H1 (cell line): ENCODE measurements at regions not wholly inside any gene's neighbourhood (a gene's known extent, or its start where the extent isn't known, plus 50 kb on each side); places are given as distances from the start of the nearest gene placed in this dataset.

Source experiments
- CTCF ChIA-PET: fragments of 300-600 bp; sonication (Branson Sonifier 250); formaldehyde crosslinking; loops from one replicate; lab custom pipeline; 2021; ENCODE audit not compliant: partially characterized antibody; lab: Charles Lee
- POLR2A ChIA-PET: fragments of 300-600 bp; sonication (Branson Sonifier 250); formaldehyde crosslinking; loops from one replicate; lab custom pipeline; 2021; ENCODE audit warnings: inconsistent platforms; ENCODE audit not compliant: partially characterized antibody; lab: Charles Lee
- DNase-seq, 2 experiments: peaks; one replicate each; pipeline versions ENCODE4 v3.0.0 to v3.0.0-alpha.2; 2010 to 2022; ENCODE audit warnings: low spot score in 2 of 2, low read depth in 1 of 2, mixed read lengths in 1 of 2
- FAIRE-seq: peaks from 2 replicates; lab custom pipeline; 2011; peaks lifted over from hg19 to GRCh38; lab: Jason Lieb, UNC
- H2AFZ ChIP-seq: 2 replicates; pipeline ENCODE4 v1.8.1; 2012; ENCODE audit warnings: low read length, inconsistent platforms
- H2AK5ac ChIP-seq: 2 replicates; pipeline ENCODE4 v1.6.1; 2013; ENCODE audit warnings: low read depth, low read length
- H2BK120ac ChIP-seq: replicated peaks from 2 replicates; pipeline ENCODE3; 2013; ENCODE audit warnings: low read depth, low read length, inconsistent platforms
- H2BK12ac ChIP-seq: 2 replicates; pipeline ENCODE4 v1.6.1; 2013; ENCODE audit warnings: low read depth, low read length
- H2BK15ac ChIP-seq: 2 replicates; pipeline ENCODE4 v1.6.1; 2013; ENCODE audit warnings: low read length
- H2BK20ac ChIP-seq: 2 replicates; pipeline ENCODE4 v1.6.1; 2013; ENCODE audit warnings: low read length
- H2BK5ac ChIP-seq: 2 replicates; pipeline ENCODE4 v1.6.1; 2013; ENCODE audit warnings: low read depth, low read length
- H3K14ac ChIP-seq: 2 replicates; pipeline ENCODE4 v1.6.1; 2013; ENCODE audit warnings: inconsistent platforms; ENCODE audit not compliant: insufficient read length
- H3K18ac ChIP-seq: 2 replicates; pipeline ENCODE4 v1.6.1; 2013; ENCODE audit warnings: low read length; ENCODE audit errors: extremely low read depth
- H3K23ac ChIP-seq: 2 replicates; pipeline ENCODE4 v1.6.1; 2013; ENCODE audit warnings: inconsistent platforms; ENCODE audit not compliant: insufficient read length
- H3K23me2 ChIP-seq: 2 replicates; pipeline ENCODE4 v1.6.1; 2013; ENCODE audit warnings: low read depth, low read length
- H3K27ac ChIP-seq: 2 replicates; pipeline ENCODE4 v1.6.1; 2011; ENCODE audit warnings: low read depth, low read length, inconsistent platforms
- H3K27me3 ChIP-seq, 4 experiments: replicated peaks in 1 of 4; 1 replicate in 1 of 4; 2 replicates in 3 of 4; pipeline versions ENCODE4 v1.6.1 to v1.8.1; 2011 to 2013; ENCODE audit warnings: low read length in 3 of 4, mild to moderate bottlenecking in 3 of 4, inconsistent platforms in 2 of 4, mixed read lengths in 2 of 4, moderate library complexity in 1 of 4; ENCODE audit not compliant: control insufficient read depth in 3 of 4, insufficient read depth in 3 of 4; ENCODE audit errors: extremely low read depth in 1 of 4
- H3K36me3 ChIP-seq, 4 experiments: 2 replicates each; pipeline versions ENCODE4 v1.6.1 to v1.8.1; 2011 to 2013; ENCODE audit warnings: mild to moderate bottlenecking in 4 of 4, low read length in 3 of 4, moderate library complexity in 2 of 4, control low read depth in 1 of 4, inconsistent platforms in 1 of 4; ENCODE audit not compliant: insufficient read depth in 4 of 4, control insufficient read depth in 2 of 4
- H3K4ac ChIP-seq: replicated peaks from 2 replicates; pipeline ENCODE3; 2013; ENCODE audit warnings: low read length, low read depth, mixed read lengths, inconsistent platforms; ENCODE audit not compliant: insufficient read length
- H3K4me1 ChIP-seq, 4 experiments: replicated peaks in 1 of 4; 1 replicate in 1 of 4; 2 replicates in 3 of 4; pipeline versions ENCODE4 v1.6.1 to v1.8.1; 2011 to 2013; ENCODE audit warnings: low read length in 3 of 4, inconsistent platforms in 2 of 4, mixed read lengths in 1 of 4; ENCODE audit not compliant: insufficient read depth in 4 of 4, control insufficient read depth in 3 of 4
- H3K4me2 ChIP-seq, 2 experiments: 2 replicates each; pipeline versions ENCODE4 v1.6.1 to v1.8.1; 2011 to 2013; ENCODE audit warnings: low read depth in 2 of 2, low read length in 2 of 2, control low read depth in 1 of 2, inconsistent platforms in 1 of 2, mild to moderate bottlenecking in 1 of 2; ENCODE audit not compliant: insufficient read depth in 1 of 2
- H3K4me3 ChIP-seq, 4 experiments: fragments of 200-600, 300-600 bp in 1 of 4; sonication (generic), shearing (Covaris generic), sonication (Bioruptor Twin) in 1 of 4; 2 replicates each; pipeline versions ENCODE4 v1.5.1 to v1.8.1; 2011 to 2016; ENCODE audit warnings: low read length in 4 of 4, low read depth in 3 of 4, control low read depth in 2 of 4, inconsistent platforms in 2 of 4, mild to moderate bottlenecking in 2 of 4, mixed read lengths in 1 of 4, moderate library complexity in 1 of 4; ENCODE audit not compliant: insufficient read depth in 2 of 4; ENCODE audit errors: extremely low read depth in 1 of 4
- H3K56ac ChIP-seq: replicated peaks from 2 replicates; pipeline ENCODE3; 2013; ENCODE audit warnings: low read depth, mild to moderate bottlenecking, mixed read lengths, low read length, inconsistent platforms; ENCODE audit not compliant: insufficient read length
- H3K79me1 ChIP-seq: 2 replicates; pipeline ENCODE4 v1.6.1; 2013; ENCODE audit warnings: low read depth, low read length, control low read depth
- H3K79me2 ChIP-seq, 2 experiments: 2 replicates each; pipeline versions ENCODE4 v1.6.1 to v1.8.1; 2012 to 2013; ENCODE audit warnings: low read length in 2 of 2, mild to moderate bottlenecking in 2 of 2, inconsistent platforms in 1 of 2; ENCODE audit not compliant: insufficient read depth in 2 of 2, control insufficient read depth in 1 of 2
- H3K9ac ChIP-seq, 4 experiments: replicated peaks in 1 of 4; 1 replicate in 1 of 4; 2 replicates in 3 of 4; pipeline versions ENCODE4 v1.6.1 to v1.8.1; 2011 to 2013; ENCODE audit warnings: low read depth in 3 of 4, low read length in 3 of 4, control low read depth in 2 of 4, mild to moderate bottlenecking in 2 of 4, moderate library complexity in 2 of 4, inconsistent platforms in 1 of 4; ENCODE audit errors: extremely low read depth in 1 of 4
- H3K9me3 ChIP-seq, 2 experiments: 2 replicates each; pipeline versions ENCODE4 v1.6.1 to v1.8.1; 2012 to 2013; ENCODE audit warnings: mild to moderate bottlenecking in 2 of 2, moderate library complexity in 2 of 2, control low read depth in 1 of 2, inconsistent platforms in 1 of 2, low read depth in 1 of 2, low read length in 1 of 2, mixed read lengths in 1 of 2; ENCODE audit not compliant: insufficient read depth in 2 of 2
- H4K20me1 ChIP-seq, 2 experiments: replicated peaks in 1 of 2; 2 replicates each; pipeline versions ENCODE3 to v1.8.1; 2011 to 2013; ENCODE audit warnings: inconsistent platforms in 2 of 2, low read length in 2 of 2, mild to moderate bottlenecking in 1 of 2; ENCODE audit not compliant: insufficient read depth in 2 of 2, control insufficient read depth in 1 of 2
- H4K5ac ChIP-seq: 2 replicates; pipeline ENCODE4 v1.6.1; 2013; ENCODE audit warnings: low read length, low read depth, mixed read lengths, inconsistent platforms; ENCODE audit not compliant: insufficient read length
- H4K8ac ChIP-seq: 2 replicates; pipeline ENCODE4 v1.8.0; 2013; ENCODE audit warnings: mild to moderate bottlenecking, moderate library complexity, low read length, inconsistent platforms; ENCODE audit not compliant: insufficient read depth; ENCODE audit errors: extremely low read depth
- H4K91ac ChIP-seq: replicated peaks from 2 replicates; pipeline ENCODE3; 2013; ENCODE audit warnings: low read length, mixed read lengths, inconsistent platforms; ENCODE audit not compliant: insufficient read length
- CBX5 ChIP-seq: fragments of 300-800, 300-1000 bp; sonication (generic); IDR thresholded peaks from 2 replicates; pipeline ENCODE4 v1.7.1; 2016; ENCODE audit warnings: antibody characterized with exemption, low read length, low read depth
- CREB1 ChIP-seq: IDR thresholded peaks from 2 replicates; pipeline ENCODE4 v1.6.1; 2012; ENCODE audit warnings: inconsistent platforms
- JUN ChIP-seq: IDR thresholded peaks from 2 replicates; pipeline ENCODE4 v1.6.1; 2011; ENCODE audit warnings: low read depth, mild to moderate bottlenecking, improper control_type of control experiment, low read length
- JUND ChIP-seq: IDR thresholded peaks from 2 replicates; pipeline ENCODE4 v1.6.1; 2011; ENCODE audit warnings: mild to moderate bottlenecking, improper control_type of control experiment, low read length
- KDM1A ChIP-seq: fragments of 200-600, 300-600 bp; sonication (generic); IDR thresholded peaks from 2 replicates; pipeline ENCODE4 v1.7.1; 2016; ENCODE audit warnings: mild to moderate bottlenecking, low read length, borderline replicate concordance
- KDM4A ChIP-seq: IDR thresholded peaks from one replicate; pipeline ENCODE4 v1.7.1; 2012; ENCODE audit warnings: low read depth, mild to moderate bottlenecking, moderate library complexity, low read length, inconsistent platforms; ENCODE audit not compliant: severe bottlenecking
- NRF1 ChIP-seq: IDR thresholded peaks from 2 replicates; pipeline ENCODE4 v1.6.1; 2011; ENCODE audit warnings: mild to moderate bottlenecking, low read depth, low read length, improper control_type of control experiment
- RXRA ChIP-seq: IDR thresholded peaks from 2 replicates; pipeline ENCODE4 v1.6.1; 2011; ENCODE audit warnings: low read depth, mild to moderate bottlenecking, low read length, moderate library complexity; ENCODE audit not compliant: insufficient read depth
- SP2 ChIP-seq: IDR thresholded peaks from 2 replicates; pipeline ENCODE4 v1.6.1; 2012; ENCODE audit warnings: mild to moderate bottlenecking, low read length, inconsistent platforms
- SP4 ChIP-seq: IDR thresholded peaks from 2 replicates; pipeline ENCODE4 v1.6.1; 2012; ENCODE audit warnings: low read length, inconsistent platforms
- TBP ChIP-seq: IDR thresholded peaks from 2 replicates; pipeline ENCODE4 v1.6.1; 2011; ENCODE audit warnings: low read depth, low read length, improper control_type of control experiment
- WGBS, 2 experiments: shearing (Covaris generic) in 1 of 2; methylation state at CpG; one replicate each; pipeline versions ENCODE4 v1.1.6 to v1.1.7; 2013 to 2015; ENCODE audit warnings: low lambda C conversion rate in 2 of 2, mixed read lengths in 2 of 2, inconsistent platforms in 1 of 2, low coverage in 1 of 2, missing lambda C conversion rate in 1 of 2; ENCODE audit not compliant: insufficient replicate concordance in 2 of 2, insufficient coverage in 1 of 2, insufficient read length in 1 of 2; ENCODE audit errors: extremely low coverage in 1 of 2, missing lambda C conversion rate in 1 of 2; 5-methylcytosine and 5-hydroxymethylcytosine counted together
- TF ChIP-seq, protein P1 (sequence below): IDR thresholded peaks from 2 replicates; pipeline ENCODE4 v1.6.1; 2011; ENCODE audit warnings: low read length, improper control_type of control experiment
- TF ChIP-seq, protein P2 (sequence below): IDR thresholded peaks from 2 replicates; pipeline ENCODE4 v1.6.1; 2011; ENCODE audit warnings: low read depth, mild to moderate bottlenecking, low read length; ENCODE audit not compliant: insufficient read depth
- TF ChIP-seq, protein P3 (sequence below): IDR thresholded peaks from 2 replicates; pipeline ENCODE4 v1.6.1; 2012; ENCODE audit warnings: inconsistent platforms

DNA sequence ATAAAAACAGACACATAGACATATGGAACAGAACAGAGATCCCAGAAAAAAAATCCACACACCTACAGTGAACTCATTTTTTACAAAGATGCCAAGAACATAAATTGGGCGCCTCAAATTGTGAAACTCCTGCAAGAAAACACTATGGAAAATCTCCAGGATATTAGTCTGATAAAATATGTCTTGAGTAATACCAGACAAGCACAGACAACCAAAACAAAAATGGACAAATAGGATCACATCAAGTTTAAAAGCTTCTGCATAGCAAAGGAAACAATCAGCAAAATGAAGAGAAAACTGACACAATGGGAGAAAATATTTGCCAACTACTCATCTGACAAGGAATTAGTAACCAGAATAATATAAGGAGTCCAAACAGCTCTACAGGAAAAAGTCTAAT lies 337.3 kb upstream of the DIPK2B start:
- H2AFZ ChIP-seq = no peak overlapping the region
- H2AK5ac ChIP-seq = no peak overlapping the region
- H3K18ac ChIP-seq = no peak overlapping the region
- H3K56ac ChIP-seq = no peak overlapping the region
- no peak overlapping the region for H4K91ac ChIP-seq
- no peaks in the 10 kb centered on the region for H3K79me2 ChIP-seq
- H4K20me1 ChIP-seq = no peaks in the 10 kb centered on the region
- no peak overlapping the region for H3K4ac ChIP-seq
- DNase-seq (no peak), FAIRE-seq (no peak)
- no peak overlapping the region for H3K23ac ChIP-seq
- POLR2A ChIA-PET = no interaction called here
- no peak overlapping the region for H2BK20ac ChIP-seq
- no peak overlapping the region for H2BK12ac ChIP-seq
- H2BK120ac ChIP-seq = no peak overlapping the region
- H3K9me3 ChIP-seq = no peaks in the 10 kb centered on the region
- H3K4me3 ChIP-seq = no peak overlapping the region
- H3K9ac ChIP-seq = no peak overlapping the region
- H3K27me3 ChIP-seq = no peaks in the 10 kb centered on the region
- no peaks in the 10 kb centered on the region for H3K23me2 ChIP-seq
- H3K14ac ChIP-seq = no peak overlapping the region
- CTCF ChIA-PET = interaction anchor here (0.6 kb wide), 1 partner anchor 22 kb away, joined by 6 read pairs; no protein-coding TSS in a partner anchor
- H4K5ac ChIP-seq = no peak overlapping the region
- no peaks in the 10 kb centered on the region for H3K36me3 ChIP-seq
- H3K79me1 ChIP-seq = no peaks in the 10 kb centered on the region
- H2BK5ac ChIP-seq = no peak overlapping the region
- no peaks in the 10 kb centered on the region for H3K4me1 ChIP-seq
- H3K4me2 ChIP-seq = no peak overlapping the region
- no peak overlapping the region for H2BK15ac ChIP-seq
- no peak overlapping the region for H4K8ac ChIP-seq
- 100% methylated on average over 1 of the region's 1 CpG; no CpG with 5 or more reads in 1 of the 2 experiments for WGBS, 2 experiments
- H3K27ac ChIP-seq = no peak overlapping the region
- TF ChIP-seq CBX5 (no peak), CREB1 (no peak), JUND (no peak), JUN (no peak), TBP (no peak), SP2 (no peak), SP4 (no peak), NRF1 (no peak), KDM4A (no peak), KDM1A (no peak), RXRA (no peak)
- TF ChIP-seq, protein P1, sequence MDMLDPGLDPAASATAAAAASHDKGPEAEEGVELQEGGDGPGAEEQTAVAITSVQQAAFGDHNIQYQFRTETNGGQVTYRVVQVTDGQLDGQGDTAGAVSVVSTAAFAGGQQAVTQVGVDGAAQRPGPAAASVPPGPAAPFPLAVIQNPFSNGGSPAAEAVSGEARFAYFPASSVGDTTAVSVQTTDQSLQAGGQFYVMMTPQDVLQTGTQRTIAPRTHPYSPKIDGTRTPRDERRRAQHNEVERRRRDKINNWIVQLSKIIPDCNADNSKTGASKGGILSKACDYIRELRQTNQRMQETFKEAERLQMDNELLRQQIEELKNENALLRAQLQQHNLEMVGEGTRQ = no peak
- TF ChIP-seq, protein P2, sequence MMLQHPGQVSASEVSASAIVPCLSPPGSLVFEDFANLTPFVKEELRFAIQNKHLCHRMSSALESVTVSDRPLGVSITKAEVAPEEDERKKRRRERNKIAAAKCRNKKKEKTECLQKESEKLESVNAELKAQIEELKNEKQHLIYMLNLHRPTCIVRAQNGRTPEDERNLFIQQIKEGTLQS = no peak
- TF ChIP-seq, protein P3, sequence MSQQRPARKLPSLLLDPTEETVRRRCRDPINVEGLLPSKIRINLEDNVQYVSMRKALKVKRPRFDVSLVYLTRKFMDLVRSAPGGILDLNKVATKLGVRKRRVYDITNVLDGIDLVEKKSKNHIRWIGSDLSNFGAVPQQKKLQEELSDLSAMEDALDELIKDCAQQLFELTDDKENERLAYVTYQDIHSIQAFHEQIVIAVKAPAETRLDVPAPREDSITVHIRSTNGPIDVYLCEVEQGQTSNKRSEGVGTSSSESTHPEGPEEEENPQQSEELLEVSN = no peak
